Endothelial cell of umbilical vein (primary cell): ENCODE measurements at regions not wholly inside any gene's neighbourhood (a gene's known extent, or its start where the extent isn't known, plus 50 kb on each side); places are given as distances from the start of the nearest gene placed in this dataset.

Experiments used
- BruUV-seq: library from RNA; stranded (reverse); fragments of 400-500 nt; replicated peaks from 2 replicates; lab custom pipeline; 2021; lab: Mats Ljungman, UMichigan
- CTCF ChIA-PET: fragments of 300-600, 350-600 bp; sonication (Branson Sonifier 250); formaldehyde crosslinking; loops from one replicate; lab custom pipeline; 2021; ENCODE audit warnings: antibody characterized with exemption, inconsistent platforms; lab: Charles Lee
- POLR2A ChIA-PET: fragments of 300-600, 350-600 bp; sonication (Branson Sonifier 250); formaldehyde crosslinking; loops from one replicate; lab custom pipeline; 2021; ENCODE audit warnings: antibody characterized with exemption, inconsistent platforms; lab: Charles Lee
- DNase-seq: peaks from one replicate; pipeline ENCODE4 v3.0.0-alpha.2; 2011; ENCODE audit warnings: low read depth, low spot score
- FAIRE-seq: peaks from 2 replicates; lab custom pipeline; 2011; peaks lifted over from hg19 to GRCh38; lab: Jason Lieb, UNC
- H2AFZ ChIP-seq: 2 replicates; pipeline ENCODE4 v1.6.0; 2012; ENCODE audit warnings: low read depth, low read length, control low read depth, inconsistent platforms
- H3K27ac ChIP-seq: 2 replicates; pipeline ENCODE4 v1.5.1; 2011; ENCODE audit warnings: low read depth, mild to moderate bottlenecking, control low read depth, low read length, moderate library complexity; ENCODE audit not compliant: insufficient read depth
- H3K27me3 ChIP-seq, 2 experiments: 2 replicates each; pipeline versions ENCODE4 v1.6.0 to v1.6.1; 2011; ENCODE audit warnings: low read length in 2 of 2, mixed read lengths in 1 of 2; ENCODE audit not compliant: control insufficient read depth in 2 of 2, insufficient read depth in 2 of 2
- H3K36me3 ChIP-seq, 2 experiments: 2 replicates in 1 of 2; 3 replicates in 1 of 2; pipeline ENCODE4 v1.5.1; 2011; ENCODE audit warnings: low read length in 2 of 2, mild to moderate bottlenecking in 1 of 2, moderate library complexity in 1 of 2; ENCODE audit not compliant: control insufficient read depth in 2 of 2, insufficient read depth in 2 of 2; ENCODE audit errors: extremely low read depth in 1 of 2
- H3K4me1 ChIP-seq: 3 replicates; pipeline ENCODE4 v1.5.1; 2011; ENCODE audit warnings: mild to moderate bottlenecking, low read length; ENCODE audit not compliant: control insufficient read depth, insufficient read depth; ENCODE audit errors: extremely low read depth
- H3K4me2 ChIP-seq: 2 replicates; pipeline ENCODE4 v1.6.1; 2011; ENCODE audit warnings: low read length, control low read depth, mixed read lengths; ENCODE audit not compliant: insufficient read depth
- H3K4me3 ChIP-seq, 3 experiments: fragments of 200-600 bp in 1 of 3; sonication (generic), shearing (Covaris generic) in 1 of 3; replicated peaks in 1 of 3; 2 replicates each; pipeline ENCODE4 v1.5.1; 2011 to 2016; ENCODE audit warnings: control low read depth in 3 of 3, low read length in 3 of 3, mild to moderate bottlenecking in 2 of 3, inconsistent platforms in 1 of 3, low read depth in 1 of 3, moderate library complexity in 1 of 3; ENCODE audit not compliant: insufficient read depth in 1 of 3
- H3K79me2 ChIP-seq: 2 replicates; pipeline ENCODE4 v1.6.0; 2012; ENCODE audit warnings: low read length, inconsistent platforms; ENCODE audit not compliant: control insufficient read depth, insufficient read depth
- H3K9ac ChIP-seq: replicated peaks from 2 replicates; pipeline ENCODE3; 2011; ENCODE audit warnings: low read length, control low read depth; ENCODE audit not compliant: insufficient read depth; ENCODE audit errors: extremely low read depth
- H3K9me1 ChIP-seq: replicated peaks from 3 replicates; pipeline ENCODE4 v1.6.0; 2011; ENCODE audit warnings: mild to moderate bottlenecking, low read length; ENCODE audit not compliant: control insufficient read depth, insufficient read depth; ENCODE audit errors: extremely low read depth
- H3K9me3 ChIP-seq: replicated peaks from 2 replicates; pipeline ENCODE4 v1.5.1; 2012; ENCODE audit warnings: low read length, inconsistent platforms; ENCODE audit not compliant: control insufficient read depth, insufficient read depth
- H4K20me1 ChIP-seq: replicated peaks from 2 replicates; pipeline ENCODE3; 2011; ENCODE audit warnings: mild to moderate bottlenecking, low read length; ENCODE audit not compliant: control insufficient read depth, insufficient read depth; ENCODE audit errors: extremely low read depth
- CTCF ChIP-seq, 2 donors: IDR thresholded peaks; 1 replicate in 1 of 2; 2 replicates in 1 of 2; pipeline ENCODE4 v1.5.1; 2011; ENCODE audit warnings: low read length in 2 of 2, mild to moderate bottlenecking in 2 of 2, moderate library complexity in 2 of 2, control low read depth in 1 of 2, inconsistent platforms in 1 of 2, low read depth in 1 of 2; ENCODE audit not compliant: insufficient read depth in 1 of 2; ENCODE audit errors: extremely low read depth in 1 of 2
- EZH2 ChIP-seq: IDR thresholded peaks from 2 replicates; pipeline ENCODE4 v1.6.1; 2012; ENCODE audit warnings: borderline replicate concordance, low read depth, mild to moderate bottlenecking, moderate library complexity, low read length, inconsistent platforms; ENCODE audit not compliant: severe bottlenecking
- FOS ChIP-seq: IDR thresholded peaks from 2 replicates; pipeline ENCODE4 v1.6.1; 2011; ENCODE audit warnings: mild to moderate bottlenecking, low read length, moderate library complexity, borderline replicate concordance; ENCODE audit not compliant: insufficient read depth
- GATA2 ChIP-seq: IDR thresholded peaks from 2 replicates; pipeline ENCODE4 v1.7.0; 2011; ENCODE audit warnings: low read depth, mild to moderate bottlenecking, moderate library complexity, mixed read lengths, low read length; ENCODE audit not compliant: insufficient read length, insufficient read depth
- JUN ChIP-seq: IDR thresholded peaks from 2 replicates; pipeline ENCODE4 v1.6.1; 2011; ENCODE audit warnings: borderline replicate concordance, low read depth; ENCODE audit not compliant: insufficient read length, insufficient read depth
- MAX ChIP-seq: IDR thresholded peaks from 2 replicates; pipeline ENCODE4 v1.6.1; 2011; ENCODE audit not compliant: insufficient read depth, insufficient read length
- MYC ChIP-seq: IDR thresholded peaks from one replicate; pipeline ENCODE4 v1.6.1; 2011; ENCODE audit warnings: mild to moderate bottlenecking, low read depth, low read length
- POLR2A ChIP-seq: IDR thresholded peaks from 2 replicates; pipeline ENCODE4 v1.6.1; 2012; ENCODE audit warnings: low read depth, mild to moderate bottlenecking, control low read depth, low read length
- POLR2AphosphoS5 ChIP-seq: IDR thresholded peaks from 2 replicates; pipeline ENCODE4 v1.6.1; 2012; ENCODE audit warnings: low read depth, mild to moderate bottlenecking, control low read depth, low read length, moderate library complexity; ENCODE audit not compliant: insufficient read depth
- dilution Hi-C: fragments of 300-500 bp; cut with MboI; formaldehyde crosslinking; loops from one replicate; pipeline ENCODE4 v1.15.0; 2019; ENCODE audit warnings: low sequenced_read_pairs; ENCODE audit not compliant: extremely low pct_ligation_motif_present
- intact Hi-C: fragments of 100-400 bp; cut with micrococcal nuclease; formaldehyde crosslinking; loops from one replicate; pipeline ENCODE4 v1.10.0; 2022

GRCh38 chr13:72383646-72384045, 343.8 kb downstream of the MZT1 start:
- no peak overlapping the region for H3K9ac ChIP-seq
- ChIA-PET CTCF (no interaction called here), POLR2A (no interaction called here)
- no peaks in the 10 kb centered on the region for H3K9me1 ChIP-seq
- H3K4me3 ChIP-seq: no peak overlapping the region
- H2AFZ ChIP-seq: no peak overlapping the region
- TF ChIP-seq MAX (no peak), CTCF (IDR thresholded peaks at IDR 0.05; ENCODE audit: extremely low read depth in 1 of 2, insufficient read depth in 1 of 2, low read depth in 1 of 2, low read length in 2 of 2) (no peak), POLR2AphosphoS5 (no peak), MYC (no peak), POLR2A (no peak), JUN (no peak), GATA2 (no peak), FOS (no peak), EZH2 (no peak)
- no peak for DNase-seq
- no peak for FAIRE-seq
- H3K27me3 ChIP-seq: no peaks in the 10 kb centered on the region
- dilution Hi-C loops: no loop called here
- no peaks in the 10 kb centered on the region for H4K20me1 ChIP-seq
- H3K9me3 ChIP-seq: no peaks in the 10 kb centered on the region
- H3K4me1 ChIP-seq: no peaks in the 10 kb centered on the region
- H3K4me2 ChIP-seq: no peak overlapping the region
- no peaks in the 10 kb centered on the region for H3K36me3 ChIP-seq
- H3K27ac ChIP-seq: no peak overlapping the region
- no TSS peak for BruUV-seq
- intact Hi-C loops: no loop called here
- H3K79me2 ChIP-seq: no peaks in the 10 kb centered on the region
